GM12878 (cell line): ENCODE measurements at regions not wholly inside any gene's neighbourhood (a gene's known extent, or its start where the extent isn't known, plus 50 kb on each side); places are given as distances from the start of the nearest gene placed in this dataset.
"Not testable (repeated sequence)": the region's sequence is repeated elsewhere in the genome, so short reads cannot be mapped to it uniquely, and the experiment has no call there.

Experiments
- ATAC-seq: fragments of 200-7000 bp; cut with Tn5 transposase; 3 replicates; pipeline ENCODE4 v1.9.1; 2020; ENCODE audit warnings: mild to moderate bottlenecking, moderate library complexity
- BruUV-seq: library from RNA; stranded (reverse); fragments of 400-500 nt; replicated peaks from 2 replicates; lab custom pipeline; 2021; lab: Mats Ljungman, UMichigan
- CTCF ChIA-PET: fragments of 300-600 bp; sonication (Branson Sonifier 250); formaldehyde crosslinking; extraction: SDS; loops from one replicate; lab custom pipeline; 2021; ENCODE audit warnings: inconsistent platforms; lab: Yijun Ruan, JAX
- POLR2A ChIA-PET: fragments of 350-600 bp; formaldehyde crosslinking; extraction: SDS; loops from one replicate; lab custom pipeline; 2021; ENCODE audit warnings: inconsistent platforms; lab: Charles Lee
- RAD21 ChIA-PET: fragments of 300-600 bp; sonication (Branson Sonifier 250); formaldehyde crosslinking; loops from one replicate; lab custom pipeline; 2023; ENCODE audit warnings: antibody characterized with exemption; ENCODE audit not compliant: unreplicated experiment; lab: Charles Lee
- SMC1A ChIA-PET: fragments of 300-600 bp; sonication (Branson Sonifier 250); formaldehyde crosslinking; loops from one replicate; lab custom pipeline; 2023; ENCODE audit not compliant: unreplicated experiment, uncharacterized antibody; lab: Charles Lee
- DNase-seq: peaks from one replicate; pipeline ENCODE4 v3.0.0-alpha.2; 2011; ENCODE audit warnings: low read depth, low spot score
- FAIRE-seq: peaks from 3 replicates; lab custom pipeline; 2011; peaks lifted over from hg19 to GRCh38; lab: Jason Lieb, UNC
- H2AFZ ChIP-seq: 2 replicates; pipeline ENCODE4 v1.6.0; 2011; ENCODE audit warnings: low read depth, low read length, control low read depth; ENCODE audit not compliant: control insufficient read depth
- H3K27ac ChIP-seq: 2 replicates; pipeline ENCODE4 v1.5.1; 2011; ENCODE audit warnings: control low read depth; ENCODE audit not compliant: control insufficient read depth, insufficient read depth
- H3K27me3 ChIP-seq, 2 experiments: replicated peaks in 1 of 2; 2 replicates each; pipeline versions ENCODE4 v1.6.0 to v1.6.1; 2011; ENCODE audit warnings: low read length in 1 of 2; ENCODE audit not compliant: control insufficient read depth in 2 of 2, insufficient read depth in 2 of 2
- H3K36me3 ChIP-seq, 2 experiments: 2 replicates each; pipeline ENCODE4 v1.5.1; 2011; ENCODE audit warnings: low read length in 1 of 2; ENCODE audit not compliant: control insufficient read depth in 2 of 2, insufficient read depth in 2 of 2
- H3K4me1 ChIP-seq: 2 replicates; pipeline ENCODE4 v1.6.1; 2011; ENCODE audit warnings: mild to moderate bottlenecking, low read length, moderate library complexity, mixed read lengths; ENCODE audit not compliant: control insufficient read depth, insufficient read depth
- H3K4me2 ChIP-seq: 2 replicates; pipeline ENCODE4 v1.6.0; 2011; ENCODE audit warnings: control low read depth; ENCODE audit not compliant: control insufficient read depth, insufficient read depth
- H3K4me3 ChIP-seq: fragments of 200-600 bp; sonication (generic); 2 replicates; pipeline ENCODE4 v1.5.1; 2016
- H3K79me2 ChIP-seq: 2 replicates; pipeline ENCODE4 v1.6.0; 2011; ENCODE audit warnings: low read length; ENCODE audit not compliant: control insufficient read depth, insufficient read depth
- H3K9ac ChIP-seq: 2 replicates; pipeline ENCODE4 v1.8.0; 2011; ENCODE audit warnings: low read length, control low read depth, mixed read lengths; ENCODE audit not compliant: control insufficient read depth, insufficient read depth
- H3K9me3 ChIP-seq: replicated peaks from 3 replicates; pipeline ENCODE4 v1.5.1; 2011; ENCODE audit warnings: mild to moderate bottlenecking, low read length; ENCODE audit not compliant: control insufficient read depth, insufficient read depth
- H4K20me1 ChIP-seq: 2 replicates; pipeline ENCODE4 v1.6.0; 2011; ENCODE audit not compliant: control insufficient read depth, insufficient read depth
- TARDBP ChIP-seq: IDR thresholded peaks from 2 replicates; pipeline ENCODE4 v1.6.1; 2016; ENCODE audit warnings: borderline replicate concordance
- WGBS: methylation state at CpG from one replicate; pipeline ENCODE4 v1.1.6; 2016; ENCODE audit warnings: low lambda C conversion rate; ENCODE audit not compliant: insufficient replicate concordance, insufficient coverage; ENCODE audit errors: missing lambda C conversion rate; 5-methylcytosine and 5-hydroxymethylcytosine counted together
- in situ Hi-C: fragments of 300-500 bp; cut with MboI; formaldehyde crosslinking; loops from 9 replicates; pipeline ENCODE4 v1.14.3; 2018; ENCODE audit warnings: mixed read lengths
- intact Hi-C: fragments of 100-400 bp; cut with micrococcal nuclease; formaldehyde crosslinking; loops from one replicate; pipeline ENCODE4 v1.14.2; 2022; ENCODE audit not compliant: unreplicated experiment

GRCh38 chr14:101090478-101090877 lies 187.0 kb upstream of the RTL1 start:
- 52% methylated on average over 11 of the region's 11 CpGs for WGBS
- H2AFZ ChIP-seq, CTCF ChIA-PET, H3K4me1 ChIP-seq, BruUV-seq, H3K4me2 ChIP-seq, H3K36me3 ChIP-seq, H3K27ac ChIP-seq, RAD21 ChIA-PET, H3K9me3 ChIP-seq, ATAC-seq, H3K79me2 ChIP-seq, H3K27me3 ChIP-seq, SMC1A ChIA-PET, POLR2A ChIA-PET, H4K20me1 ChIP-seq, H3K9ac ChIP-seq, intact Hi-C loops, H3K4me3 ChIP-seq, FAIRE-seq, DNase-seq, in situ Hi-C loops: not testable (repeated sequence)

- RAD21 ChIA-PET = no interaction called here
- POLR2A ChIA-PET = no interaction called here
- H3K4me2 ChIP-seq = no peak overlapping the region
- no peaks in the 10 kb centered on the region for H3K9me3 ChIP-seq
- CTCF ChIA-PET = no interaction called here
- FAIRE-seq (no peak), DNase-seq (no peak), ATAC-seq (no peak)
- in situ Hi-C loops = no loop called here
- intact Hi-C loops = no loop called here
- H3K79me2 ChIP-seq = no peaks in the 10 kb centered on the region
- WGBS = 29% methylated on average over 2 of the region's 2 CpGs
- no peaks in the 10 kb centered on the region for H4K20me1 ChIP-seq
- no peak overlapping the region for H2AFZ ChIP-seq
- SMC1A ChIA-PET = no interaction called here
- H3K4me3 ChIP-seq = no peak overlapping the region
- no peaks in the 10 kb centered on the region for H3K36me3 ChIP-seq
- no peaks in the 10 kb centered on the region for H3K27me3 ChIP-seq
- BruUV-seq = no TSS peak
- no peak overlapping the region for H3K27ac ChIP-seq
- TF ChIP-seq TARDBP = no peak
- no peaks in the 10 kb centered on the region for H3K4me1 ChIP-seq
- H3K9ac ChIP-seq = no peak overlapping the region
Observed at GRCh38 chr14:101090976-101091375, 187.5 kb upstream of the RTL1 start.

DNA sequence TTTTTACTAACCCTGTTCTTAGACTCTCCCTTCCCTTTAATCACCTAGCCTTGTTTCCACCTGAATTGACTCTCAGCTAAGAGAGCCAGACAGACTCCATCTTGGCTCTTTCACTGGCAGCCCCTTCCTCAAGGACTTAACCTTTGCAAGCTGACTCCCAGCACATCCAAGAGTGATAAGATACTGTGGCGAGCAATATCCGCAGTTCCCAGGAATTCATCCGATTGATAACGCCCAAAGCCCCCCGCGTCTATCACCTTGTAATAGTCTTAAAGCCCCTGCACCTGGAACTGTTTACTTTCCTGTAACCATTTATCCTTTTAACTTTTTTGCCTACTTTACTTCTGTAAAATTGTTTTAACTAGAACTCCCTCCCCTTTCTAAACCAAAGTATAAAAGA lies 191.4 kb upstream of the RTL1 start:
- H3K79me2 ChIP-seq, H3K27ac ChIP-seq, RAD21 ChIA-PET, H3K4me1 ChIP-seq, H3K4me3 ChIP-seq, FAIRE-seq, H3K9ac ChIP-seq, CTCF ChIA-PET, in situ Hi-C loops, H3K4me2 ChIP-seq, H3K9me3 ChIP-seq, H3K36me3 ChIP-seq, BruUV-seq, SMC1A ChIA-PET, intact Hi-C loops, POLR2A ChIA-PET, H3K27me3 ChIP-seq, ATAC-seq, H2AFZ ChIP-seq, DNase-seq, H4K20me1 ChIP-seq: not testable (repeated sequence)
- WGBS = 78% methylated on average over 6 of the region's 6 CpGs
